ENCODE measurements at regions not wholly inside any gene's neighbourhood (a gene's known extent, or its start where the extent isn't known, plus 50 kb on each side); places are given as distances from the start of the nearest gene placed in this dataset.

DNA sequence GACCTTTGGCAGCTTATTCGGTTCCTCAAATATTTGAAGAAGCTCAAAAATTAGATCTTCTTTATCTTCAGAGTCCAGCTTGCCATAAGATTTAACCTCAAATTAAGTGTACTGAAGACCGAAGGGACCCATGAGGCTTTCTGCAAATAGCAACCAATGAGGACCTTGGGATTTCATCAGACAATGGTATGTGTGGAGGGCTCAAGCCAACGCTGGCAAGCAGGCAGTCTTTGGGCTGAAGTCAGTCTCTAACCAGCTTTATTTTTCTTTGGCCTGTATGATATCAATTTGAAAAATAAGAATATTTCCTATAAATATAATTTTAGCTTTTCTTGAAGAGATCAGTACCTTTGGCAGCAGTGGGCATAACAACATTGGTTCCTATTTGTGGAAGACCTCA is 692.7 kb downstream of the MCTP2 start:
- Histone ChIP-seq H3K4me2 (ENCODE audit: low read depth, low read length, poor library complexity, severe bottlenecking) (no peak overlapping the region), H3K9me3 (ENCODE audit: low read length) (no peaks in the 10 kb centered on the region), H2AFZ (ENCODE audit: low read length) (no peak overlapping the region), H3K4me1 (ENCODE audit: low read length) (no peaks in the 10 kb centered on the region), H3K4me3 (ENCODE audit: low read length) (no peak overlapping the region), H3K36me3 (ENCODE audit: insufficient read depth, low read length) (no peaks in the 10 kb centered on the region), H4K20me1 (ENCODE audit: insufficient read depth, low read depth, low read length) (no peaks in the 10 kb centered on the region), H3K9me2 (replicated peaks; ENCODE audit: insufficient read depth, low read length) (no peaks in the 10 kb centered on the region), H3K79me2 (ENCODE audit: low read length) (no peaks in the 10 kb centered on the region), H3K9ac (ENCODE audit: low read length) (no peak overlapping the region), H3K27me3 (ENCODE audit: low read length) (no peaks in the 10 kb centered on the region), H3K27ac (ENCODE audit: low read length) (no peak overlapping the region)
- DNase-seq, result no peak

DNA sequence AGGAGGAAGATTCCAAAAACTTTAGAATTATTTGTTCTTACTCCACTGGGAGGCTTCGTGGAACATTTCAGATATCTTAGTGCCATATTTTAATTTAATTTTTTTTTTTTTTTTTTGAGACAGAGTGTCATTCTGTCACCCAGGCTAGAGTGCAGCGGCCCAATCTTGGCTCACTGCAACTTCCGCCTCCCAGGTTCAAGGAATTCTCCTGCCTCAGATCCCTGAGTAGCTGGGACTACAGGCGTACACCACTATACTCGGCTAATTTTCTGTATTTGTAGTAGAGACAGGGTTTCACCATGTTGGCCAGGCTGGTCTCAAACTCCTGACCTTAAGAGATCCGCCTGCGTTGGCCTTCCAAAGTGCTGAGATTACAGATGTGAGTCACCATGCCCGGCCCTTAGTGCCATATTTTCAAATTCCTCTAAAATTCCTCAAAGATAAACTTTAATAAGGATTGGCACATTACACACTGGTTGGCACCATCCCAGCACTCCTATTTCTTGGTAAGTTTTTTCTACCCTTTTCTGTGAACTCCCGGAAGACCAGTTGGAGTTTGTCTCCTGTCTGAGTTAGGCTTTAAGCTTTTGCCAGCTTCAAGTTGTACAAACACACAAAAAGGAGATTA is 693.7 kb downstream of the MCTP2 start:
- Histone ChIP-seq H3K4me1 (ENCODE audit: low read length) (no peaks in the 10 kb centered on the region), H3K9ac (ENCODE audit: low read length) (no peak overlapping the region), H2AFZ (ENCODE audit: low read length) (no peak overlapping the region), H3K36me3 (ENCODE audit: insufficient read depth, low read length) (no peaks in the 10 kb centered on the region), H3K79me2 (ENCODE audit: low read length) (no peaks in the 10 kb centered on the region), H4K20me1 (ENCODE audit: insufficient read depth, low read depth, low read length) (no peaks in the 10 kb centered on the region), H3K4me2 (ENCODE audit: low read depth, low read length, poor library complexity, severe bottlenecking) (no peak overlapping the region), H3K9me3 (ENCODE audit: low read length) (no peaks in the 10 kb centered on the region), H3K4me3 (ENCODE audit: low read length) (no peak overlapping the region), H3K9me2 (replicated peaks; ENCODE audit: insufficient read depth, low read length) (no peaks in the 10 kb centered on the region), H3K27me3 (ENCODE audit: low read length) (no peaks in the 10 kb centered on the region), H3K27ac (ENCODE audit: low read length) (no peak overlapping the region)
- DNase-seq, result no peak

DNA sequence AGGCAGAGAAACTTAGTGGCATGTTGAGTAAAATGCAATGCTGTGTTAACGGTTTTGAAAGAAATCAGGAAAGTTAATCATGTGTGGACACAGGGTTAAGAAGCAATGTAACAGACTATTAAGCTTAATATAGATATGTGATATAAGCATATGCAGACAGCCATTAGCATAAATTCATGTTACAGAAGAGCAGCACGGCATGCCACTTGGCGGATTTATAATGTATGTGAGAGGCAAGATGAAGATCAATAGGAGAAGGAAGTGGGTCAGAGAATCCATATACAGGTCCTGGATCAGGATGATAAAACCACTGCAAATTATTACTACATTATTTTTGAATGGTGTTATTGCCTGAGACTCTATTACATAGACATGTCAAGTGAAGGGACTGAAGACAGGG is 694.3 kb downstream of the MCTP2 start:
- DNase-seq, result no peak
- Histone ChIP-seq H3K9ac (ENCODE audit: low read length) (no peak overlapping the region), H3K9me3 (ENCODE audit: low read length) (no peaks in the 10 kb centered on the region), H2AFZ (ENCODE audit: low read length) (no peak overlapping the region), H4K20me1 (ENCODE audit: insufficient read depth, low read depth, low read length) (no peaks in the 10 kb centered on the region), H3K36me3 (ENCODE audit: insufficient read depth, low read length) (no peaks in the 10 kb centered on the region), H3K27ac (ENCODE audit: low read length) (no peak overlapping the region), H3K4me3 (ENCODE audit: low read length) (no peak overlapping the region), H3K4me2 (ENCODE audit: low read depth, low read length, poor library complexity, severe bottlenecking) (no peak overlapping the region), H3K9me2 (replicated peaks; ENCODE audit: insufficient read depth, low read length) (no peaks in the 10 kb centered on the region), H3K27me3 (ENCODE audit: low read length) (no peaks in the 10 kb centered on the region), H3K79me2 (ENCODE audit: low read length) (no peaks in the 10 kb centered on the region), H3K4me1 (ENCODE audit: low read length) (no peaks in the 10 kb centered on the region)

DNA sequence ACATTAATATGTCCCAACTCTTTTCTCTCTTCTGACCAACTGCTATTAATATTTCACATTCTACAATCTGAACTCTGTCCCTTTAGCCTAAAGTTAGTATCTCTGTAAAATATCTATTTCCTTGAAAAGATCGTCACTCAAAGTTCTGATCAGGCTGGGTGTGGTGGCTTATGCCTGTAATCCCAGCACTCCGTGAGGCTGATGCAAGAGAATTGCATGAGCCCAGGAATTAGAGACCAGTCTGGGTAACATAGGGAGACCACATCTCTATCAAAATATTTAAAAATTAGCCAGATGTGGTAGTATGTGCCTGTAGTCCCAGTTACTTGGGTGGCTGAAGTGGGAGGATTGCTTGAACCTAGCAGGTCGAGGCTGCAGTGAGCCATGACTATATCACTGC is 695.6 kb downstream of the MCTP2 start:
- Histone ChIP-seq H3K27ac (ENCODE audit: low read length) (no peak overlapping the region), H3K9me2 (replicated peaks; ENCODE audit: insufficient read depth, low read length) (no peaks in the 10 kb centered on the region), H3K9me3 (ENCODE audit: low read length) (no peaks in the 10 kb centered on the region), H3K27me3 (ENCODE audit: low read length) (no peaks in the 10 kb centered on the region), H3K9ac (ENCODE audit: low read length) (no peak overlapping the region), H2AFZ (ENCODE audit: low read length) (no peak overlapping the region), H3K4me1 (ENCODE audit: low read length) (no peaks in the 10 kb centered on the region), H3K36me3 (ENCODE audit: insufficient read depth, low read length) (no peaks in the 10 kb centered on the region), H3K4me3 (ENCODE audit: low read length) (no peak overlapping the region), H3K79me2 (ENCODE audit: low read length) (no peaks in the 10 kb centered on the region), H4K20me1 (ENCODE audit: insufficient read depth, low read depth, low read length) (no peaks in the 10 kb centered on the region), H3K4me2 (ENCODE audit: low read depth, low read length, poor library complexity, severe bottlenecking) (no peak overlapping the region)
- DNase-seq, result no peak

DNA sequence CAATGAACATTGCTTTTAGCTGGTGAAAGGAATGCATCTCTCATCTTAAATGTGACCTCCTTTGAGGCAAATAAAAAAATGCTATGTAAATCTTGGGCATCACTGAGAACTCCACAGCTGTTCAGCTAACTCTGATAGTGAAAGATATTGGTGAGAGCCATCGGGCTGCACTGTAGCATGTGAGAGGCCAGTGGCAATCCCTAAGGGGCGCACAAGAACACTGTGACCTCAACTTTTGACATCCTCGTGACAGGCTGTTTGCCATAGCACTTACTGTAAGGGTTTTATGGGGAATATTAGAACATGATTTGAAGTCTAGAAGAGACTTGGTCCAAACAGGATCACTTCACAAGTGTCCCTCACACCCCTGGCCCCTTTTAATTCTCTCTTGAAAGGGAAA is 697.9 kb downstream of the MCTP2 start:
- Histone ChIP-seq H3K4me1 (ENCODE audit: low read length) (no peaks in the 10 kb centered on the region), H3K79me2 (ENCODE audit: low read length) (no peaks in the 10 kb centered on the region), H3K27ac (ENCODE audit: low read length) (no peak overlapping the region), H3K4me3 (ENCODE audit: low read length) (no peak overlapping the region), H3K27me3 (ENCODE audit: low read length) (no peaks in the 10 kb centered on the region), H3K36me3 (ENCODE audit: insufficient read depth, low read length) (no peaks in the 10 kb centered on the region), H3K9me2 (replicated peaks; ENCODE audit: insufficient read depth, low read length) (no peaks in the 10 kb centered on the region), H2AFZ (ENCODE audit: low read length) (no peak overlapping the region), H4K20me1 (ENCODE audit: insufficient read depth, low read depth, low read length) (no peaks in the 10 kb centered on the region), H3K4me2 (ENCODE audit: low read depth, low read length, poor library complexity, severe bottlenecking) (no peak overlapping the region), H3K9ac (ENCODE audit: low read length) (no peak overlapping the region), H3K9me3 (ENCODE audit: low read length) (peaks cover 2% of the 10 kb centered on the region)
- no peak for DNase-seq

DNA sequence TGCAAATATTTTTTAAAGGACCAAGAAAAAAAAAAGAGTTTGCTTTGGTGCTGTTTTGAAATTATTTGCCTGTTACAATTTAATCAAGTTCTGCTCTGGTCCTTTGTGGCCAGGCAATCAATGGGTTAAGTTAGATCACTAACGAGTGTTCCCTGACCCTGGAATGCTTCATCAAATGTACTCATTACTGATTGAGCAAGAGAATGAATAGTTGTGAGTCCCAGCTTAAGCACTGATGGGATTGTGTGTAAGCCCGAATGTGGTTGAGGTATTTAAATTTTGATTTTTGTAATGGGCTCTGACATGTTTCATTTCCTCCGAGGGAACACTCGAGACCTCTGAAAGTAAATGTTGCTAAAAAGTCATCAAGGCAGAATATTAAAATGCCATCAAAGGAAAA is 699.1 kb downstream of the MCTP2 start:
- peaks cover 3% of the 10 kb centered on the region for H3K9me3 ChIP-seq (ENCODE audit: low read length)
- no peaks in the 10 kb centered on the region for H3K79me2 ChIP-seq (ENCODE audit: low read length)
- no peaks in the 10 kb centered on the region for H3K4me1 ChIP-seq (ENCODE audit: low read length)
- H3K27ac ChIP-seq (ENCODE audit: low read length), result no peak overlapping the region
- no peaks in the 10 kb centered on the region for H3K36me3 ChIP-seq (ENCODE audit: insufficient read depth, low read length)
- H2AFZ ChIP-seq (ENCODE audit: low read length), result no peak overlapping the region
- DNase-seq, result no peak
- no peak overlapping the region for H3K4me2 ChIP-seq (ENCODE audit: low read depth, low read length, poor library complexity, severe bottlenecking)
- no peaks in the 10 kb centered on the region for H3K9me2 ChIP-seq (replicated peaks; ENCODE audit: insufficient read depth, low read length)
- no peak overlapping the region for H3K4me3 ChIP-seq (ENCODE audit: low read length)
- H3K27me3 ChIP-seq (ENCODE audit: low read length), result no peaks in the 10 kb centered on the region
- H4K20me1 ChIP-seq (ENCODE audit: insufficient read depth, low read depth, low read length), result no peaks in the 10 kb centered on the region
- H3K9ac ChIP-seq (ENCODE audit: low read length), result no peak overlapping the region

DNA sequence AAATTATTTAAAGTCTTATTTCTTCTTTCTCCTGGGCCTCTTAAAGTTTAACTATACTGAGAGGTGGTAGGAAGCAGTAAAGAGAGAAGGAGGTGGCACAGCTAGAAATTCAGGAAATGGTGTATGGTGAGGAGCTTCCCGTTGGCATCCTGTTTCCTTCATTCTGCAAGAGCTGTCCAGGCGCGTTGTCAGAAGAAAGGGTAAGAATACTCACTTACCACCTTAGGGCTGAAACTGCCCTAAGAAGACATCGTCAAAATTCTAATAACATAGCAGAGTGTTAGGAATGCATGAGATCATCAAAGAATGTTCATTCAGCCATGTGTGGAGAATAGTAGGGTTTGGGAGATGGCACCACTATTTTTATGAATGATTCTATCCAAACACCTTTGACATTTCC is 699.6 kb downstream of the MCTP2 start:
- Histone ChIP-seq H3K79me2 (ENCODE audit: low read length) (no peaks in the 10 kb centered on the region), H2AFZ (ENCODE audit: low read length) (no peak overlapping the region), H3K9ac (ENCODE audit: low read length) (no peak overlapping the region), H3K4me3 (ENCODE audit: low read length) (no peak overlapping the region), H4K20me1 (ENCODE audit: insufficient read depth, low read depth, low read length) (no peaks in the 10 kb centered on the region), H3K27me3 (ENCODE audit: low read length) (no peaks in the 10 kb centered on the region), H3K4me2 (ENCODE audit: low read depth, low read length, poor library complexity, severe bottlenecking) (no peak overlapping the region), H3K36me3 (ENCODE audit: insufficient read depth, low read length) (no peaks in the 10 kb centered on the region), H3K4me1 (ENCODE audit: low read length) (no peaks in the 10 kb centered on the region), H3K27ac (ENCODE audit: low read length) (no peak overlapping the region), H3K9me2 (replicated peaks; ENCODE audit: insufficient read depth, low read length) (no peaks in the 10 kb centered on the region), H3K9me3 (ENCODE audit: low read length) (peaks cover 3% of the 10 kb centered on the region)
- DNase-seq, result no peak

DNA sequence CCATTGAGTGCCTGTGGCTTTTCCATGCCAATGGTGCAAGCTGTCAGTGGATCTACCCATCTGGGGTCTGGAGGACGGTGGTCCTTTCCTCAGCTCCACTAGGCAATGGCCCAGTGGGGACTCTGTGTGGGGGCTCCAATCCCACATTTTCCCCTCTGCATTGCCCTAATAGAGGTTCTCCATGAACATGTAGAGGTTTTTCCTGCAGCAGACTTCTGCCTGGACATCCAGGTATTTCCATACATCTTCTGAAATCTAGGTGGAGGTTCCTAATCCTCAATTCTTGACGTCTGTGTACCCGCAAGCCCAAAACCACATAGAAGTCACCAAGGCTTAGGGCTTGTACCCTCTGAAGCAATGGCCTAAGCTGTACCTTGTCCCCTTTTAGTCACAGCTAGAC is 703.1 kb downstream of the MCTP2 start:
- Histone ChIP-seq H3K79me2 (ENCODE audit: low read length) (no peaks in the 10 kb centered on the region), H3K4me3 (ENCODE audit: low read length) (no peak overlapping the region), H3K36me3 (ENCODE audit: insufficient read depth, low read length) (no peaks in the 10 kb centered on the region), H3K27ac (ENCODE audit: low read length) (no peak overlapping the region), H3K9ac (ENCODE audit: low read length) (no peak overlapping the region), H3K4me2 (ENCODE audit: low read depth, low read length, poor library complexity, severe bottlenecking) (no peak overlapping the region), H3K9me3 (ENCODE audit: low read length) (peaks cover 3% of the 10 kb centered on the region), H4K20me1 (ENCODE audit: insufficient read depth, low read depth, low read length) (no peaks in the 10 kb centered on the region), H3K4me1 (ENCODE audit: low read length) (no peaks in the 10 kb centered on the region), H3K27me3 (ENCODE audit: low read length) (no peaks in the 10 kb centered on the region), H2AFZ (ENCODE audit: low read length) (no peak overlapping the region), H3K9me2 (replicated peaks; ENCODE audit: insufficient read depth, low read length) (no peaks in the 10 kb centered on the region)
- no peak for DNase-seq

DNA sequence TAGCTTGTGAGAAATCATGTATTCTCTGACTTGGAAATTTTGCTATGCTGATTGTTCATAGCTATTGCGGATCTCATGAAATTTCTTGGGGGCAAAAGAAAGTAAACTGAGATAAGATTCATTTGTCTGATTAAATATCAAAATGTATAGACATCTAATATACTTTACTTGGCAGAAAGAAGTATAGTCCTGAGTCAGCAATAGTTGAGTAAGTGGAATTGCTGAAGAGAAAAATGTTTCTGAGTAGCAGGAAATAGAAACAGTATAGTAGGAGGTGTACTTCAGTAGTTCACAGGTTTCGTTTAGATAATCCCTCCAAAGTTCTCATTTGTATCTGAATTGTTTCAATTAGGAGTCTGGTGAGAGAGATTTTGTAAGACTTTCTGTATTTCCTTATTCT is 705.9 kb downstream of the MCTP2 start:
- Histone ChIP-seq H4K20me1 (ENCODE audit: insufficient read depth, low read depth, low read length) (no peaks in the 10 kb centered on the region), H3K4me3 (ENCODE audit: low read length) (no peak overlapping the region)
- no peak for DNase-seq

More for the DNA sequence above, 705.9 kb downstream of the MCTP2 start:
- Histone ChIP-seq H3K9ac (ENCODE audit: low read length) (no peak overlapping the region), H3K9me2 (replicated peaks; ENCODE audit: insufficient read depth, low read length) (no peaks in the 10 kb centered on the region), H3K4me2 (ENCODE audit: low read depth, low read length, poor library complexity, severe bottlenecking) (no peak overlapping the region), H3K27me3 (ENCODE audit: low read length) (no peaks in the 10 kb centered on the region), H3K9me3 (ENCODE audit: low read length) (peaks cover 7% of the 10 kb centered on the region), H3K79me2 (ENCODE audit: low read length) (no peaks in the 10 kb centered on the region), H2AFZ (ENCODE audit: low read length) (no peak overlapping the region), H3K36me3 (ENCODE audit: insufficient read depth, low read length) (no peaks in the 10 kb centered on the region), H3K27ac (ENCODE audit: low read length) (no peak overlapping the region), H3K4me1 (ENCODE audit: low read length) (no peaks in the 10 kb centered on the region)

Data from Karpas-422 (cell line).